Prostate gland (tissue), 2 donors: ENCODE measurements at regions not wholly inside any gene's neighbourhood (a gene's known extent, or its start where the extent isn't known, plus 50 kb on each side); places are given as distances from the start of the nearest gene placed in this dataset.

ENCODE experiments used
- CTCF ChIP-seq, 4 experiments: fragments of 200-600 bp in 2 of 4; fragments of 450-650 bp in 2 of 4; sonication (generic) in 2 of 4; IDR thresholded peaks; 1 replicate in 3 of 4; 2 replicates in 1 of 4; pipeline ENCODE4 v1.5.1; 2016 to 2019; ENCODE audit warnings: antibody characterized with exemption in 4 of 4, mild to moderate bottlenecking in 2 of 4, moderate library complexity in 2 of 4
- POLR2A ChIP-seq: fragments of 450-650 bp; IDR thresholded peaks from one replicate; pipeline ENCODE4 v1.6.1; 2016; ENCODE audit warnings: antibody characterized with exemption, mild to moderate bottlenecking
- POLR2AphosphoS5 ChIP-seq: sonication (generic); formaldehyde crosslinking; IDR thresholded peaks from one replicate; pipeline ENCODE4 v1.6.1; 2017; ENCODE audit warnings: antibody characterized with exemption

- TF ChIP-seq CTCF (IDR thresholded peaks at IDR 0.05) (no peak), POLR2AphosphoS5 (no peak), POLR2A (no peak)
Measured at GRCh38 chr5:1657161-1657741, 133.5 kb upstream of the LPCAT1 start.
